K562 (cell line): ENCODE measurements at regions not wholly inside any gene's neighbourhood (a gene's known extent, or its start where the extent isn't known, plus 50 kb on each side); places are given as distances from the start of the nearest gene placed in this dataset.

Source experiments
- ATAC-seq: fragments of 200-7000 bp; cut with Tn5 transposase; 3 replicates; pipeline ENCODE4 v1.9.1; 2020; ENCODE audit warnings: moderate library complexity
- BruUV-seq: library from RNA; stranded (reverse); fragments of 400-500 nt; replicated peaks from 2 replicates; lab custom pipeline; 2021; lab: Mats Ljungman, UMichigan
- CTCF ChIA-PET: fragments of 300-600 bp; formaldehyde crosslinking; extraction: SDS; loops from one replicate; lab custom pipeline; 2021; ENCODE audit warnings: low intra/inter-chr PET ratio; lab: Yijun Ruan, JAX
- POLR2A ChIA-PET: fragments of 300-600, 350-650 bp; sonication (Branson Sonifier 250); formaldehyde crosslinking; extraction: SDS; loops from one replicate; lab custom pipeline; 2021; ENCODE audit warnings: antibody characterized with exemption, inconsistent platforms; lab: Yijun Ruan, JAX
- DNase-seq, 4 experiments: peaks; one replicate each; pipeline versions ENCODE4 v3.0.0 to v3.0.0-alpha.2; 2011 to 2018; ENCODE audit warnings: low spot score in 3 of 4, mixed read lengths in 3 of 4; ENCODE audit errors: extremely low read depth in 1 of 4
- FAIRE-seq: peaks from 2 replicates; lab custom pipeline; 2011; peaks lifted over from hg19 to GRCh38; lab: Jason Lieb, UNC
- H2AFZ ChIP-seq: 2 replicates; pipeline ENCODE4 v1.6.0; 2011; ENCODE audit warnings: low read depth, low read length, control low read depth, inconsistent platforms
- H3K27ac ChIP-seq: fragments of 200-600 bp; 3 replicates; pipeline ENCODE4 v1.8.0; 2011; ENCODE audit warnings: low read depth, mild to moderate bottlenecking, control low read depth, inconsistent platforms, low read length, moderate library complexity, mixed read lengths; ENCODE audit errors: extremely low read depth
- H3K27me3 ChIP-seq, 2 experiments: fragments of 300-600 bp in 1 of 2; 2 replicates in 1 of 2; 3 replicates in 1 of 2; pipeline versions ENCODE4 v1.6.0 to v1.8.0; 2011; ENCODE audit warnings: inconsistent platforms in 2 of 2, low read length in 2 of 2, mild to moderate bottlenecking in 1 of 2, mixed read lengths in 1 of 2, moderate library complexity in 1 of 2; ENCODE audit not compliant: control insufficient read depth in 2 of 2, insufficient read depth in 2 of 2
- H3K36me3 ChIP-seq: fragments of 300-600 bp; 3 replicates; pipeline ENCODE4 v1.8.0; 2011; ENCODE audit warnings: mild to moderate bottlenecking, low read length, inconsistent platforms; ENCODE audit not compliant: control insufficient read depth, insufficient read depth
- H3K4me1 ChIP-seq, 2 experiments: fragments of 200-600 bp in 1 of 2; replicated peaks in 1 of 2; 2 replicates in 1 of 2; 3 replicates in 1 of 2; pipeline versions ENCODE4 v1.5.1 to v1.8.0; 2011; ENCODE audit warnings: inconsistent platforms in 2 of 2, low read length in 2 of 2, mild to moderate bottlenecking in 1 of 2, mixed read lengths in 1 of 2, moderate library complexity in 1 of 2; ENCODE audit not compliant: control insufficient read depth in 2 of 2, insufficient read depth in 2 of 2
- H3K4me2 ChIP-seq: 2 replicates; pipeline ENCODE4 v1.6.1; 2011; ENCODE audit warnings: low read length, control low read depth, inconsistent platforms, mixed read lengths; ENCODE audit not compliant: insufficient read depth
- H3K4me3 ChIP-seq: fragments of 200-600 bp; sonication (generic), shearing (Covaris generic); 2 replicates; pipeline ENCODE4 v1.5.1; 2016; ENCODE audit warnings: control low read depth, inconsistent platforms
- H3K79me2 ChIP-seq: fragments of 200-600 bp; 3 replicates; pipeline ENCODE4 v1.8.0; 2011; ENCODE audit warnings: low read length, inconsistent platforms; ENCODE audit not compliant: control insufficient read depth, insufficient read depth
- H3K9ac ChIP-seq, 2 experiments: 2 replicates each; pipeline versions ENCODE4 v1.6.0 to v1.6.1; 2011; ENCODE audit warnings: low read depth in 2 of 2, low read length in 2 of 2, control low read depth in 1 of 2, inconsistent platforms in 1 of 2, mild to moderate bottlenecking in 1 of 2, mixed read lengths in 1 of 2; ENCODE audit not compliant: insufficient read depth in 1 of 2
- H3K9me1 ChIP-seq: one replicate; pipeline ENCODE4 v1.6.0; 2011; ENCODE audit warnings: inconsistent platforms, mild to moderate bottlenecking, low read length, moderate library complexity; ENCODE audit not compliant: control insufficient read depth, insufficient read depth
- H3K9me3 ChIP-seq: replicated peaks from 2 replicates; pipeline ENCODE4 v1.5.1; 2011; ENCODE audit warnings: low read depth, low read length, inconsistent platforms; ENCODE audit not compliant: control insufficient read depth, insufficient read depth
- H4K20me1 ChIP-seq: replicated peaks from 2 replicates; pipeline ENCODE4 v1.6.1; 2011; ENCODE audit warnings: low read length, inconsistent platforms, mixed read lengths; ENCODE audit not compliant: control insufficient read depth, insufficient read depth
- C11orf30 ChIP-seq: fragments of 450-650 bp; IDR thresholded peaks from 2 replicates; pipeline ENCODE4 v1.6.1; 2016; ENCODE audit warnings: low read depth, mild to moderate bottlenecking
- ETV1 ChIP-seq: fragments of 450-650 bp; conservative IDR thresholded peaks from 2 replicates; pipeline ENCODE4 v1.6.1; 2016; ENCODE audit warnings: missing genetic modification characterization, control low read depth, low read depth, missing compliant biosample characterization
- HDGF ChIP-seq: fragments of 450-650 bp; IDR thresholded peaks from 2 replicates; pipeline ENCODE4 v1.6.1; 2016
- HOXB6 ChIP-seq: fragments of 250-450 bp; sonication (Bioruptor Pico); IDR thresholded peaks from 2 replicates; pipeline ENCODE4 v1.5.1; 2022; ENCODE audit warnings: mild to moderate bottlenecking, borderline replicate concordance
- KDM5B ChIP-seq: fragments of 200-600 bp; sonication (generic); IDR thresholded peaks from 2 replicates; pipeline ENCODE4 v1.6.1; 2012; ENCODE audit warnings: low read depth, mild to moderate bottlenecking, moderate library complexity, low read length, control low read depth, inconsistent platforms; ENCODE audit not compliant: insufficient replicate concordance
- MEF2D ChIP-seq: conservative IDR thresholded peaks from 2 replicates; pipeline ENCODE4 v1.6.1; 2016; ENCODE audit warnings: low read depth, missing genetic modification characterization, missing compliant biosample characterization
- RB1 ChIP-seq: fragments of 450-650 bp; IDR thresholded peaks from 2 replicates; pipeline ENCODE4 v1.6.1; 2017; ENCODE audit warnings: low read depth, mild to moderate bottlenecking
- SMARCA5 ChIP-seq: fragments of 450-650 bp; IDR thresholded peaks from 2 replicates; pipeline ENCODE4 v1.6.1; 2016
- SMARCE1 ChIP-seq: fragments of 450-650 bp; IDR thresholded peaks from 2 replicates; pipeline ENCODE4 v1.7.1; 2016; ENCODE audit warnings: mild to moderate bottlenecking
- SNIP1 ChIP-seq: fragments of 450-650 bp; IDR thresholded peaks from 2 replicates; pipeline ENCODE4 v1.7.1; 2017; ENCODE audit warnings: low read depth, mild to moderate bottlenecking
- TBL1XR1 ChIP-seq, 2 experiments: IDR thresholded peaks; 2 replicates each; pipeline ENCODE4 v1.6.1; 2012; ENCODE audit warnings: improper control_type of control experiment in 2 of 2, low read length in 2 of 2, mild to moderate bottlenecking in 1 of 2
- WGBS: fragments of 100-300 bp; shearing (Covaris generic); methylation state at CpG from one replicate; pipeline ENCODE4 v1.1.6; 2016; ENCODE audit warnings: low coverage, mixed read lengths; ENCODE audit not compliant: insufficient coverage; ENCODE audit errors: missing lambda C conversion rate; 5-methylcytosine and 5-hydroxymethylcytosine counted together
- in situ Hi-C: fragments of 300-500 bp; cut with MboI; formaldehyde crosslinking; loops from 4 replicates; pipeline ENCODE4 v1.15.0; 2018; ENCODE audit warnings: inconsistent platforms, mixed read lengths
- intact Hi-C: fragments of 100-400 bp; cut with micrococcal nuclease; formaldehyde crosslinking; loops from 2 replicates; pipeline ENCODE4 v1.14.2; 2022
- TF ChIP-seq, protein P1 (sequence below): sonication (generic); formaldehyde crosslinking; IDR thresholded peaks from 2 replicates; pipeline ENCODE4 v1.8.0; 2022; ENCODE audit warnings: missing genetic modification reagents, mild to moderate bottlenecking, borderline replicate concordance
- TF ChIP-seq, protein P2 (sequence below): fragments of 450-650 bp; formaldehyde crosslinking; IDR thresholded peaks from 2 replicates; pipeline ENCODE4 v1.4.0; 2020; ENCODE audit warnings: mild to moderate bottlenecking, moderate library complexity
- TF ChIP-seq, protein P3 (sequence below): sonication (generic); formaldehyde crosslinking; IDR thresholded peaks from 2 replicates; pipeline ENCODE4 v1.8.0; 2023; ENCODE audit warnings: mild to moderate bottlenecking, missing genetic modification reagents
- TF ChIP-seq, protein P4 (sequence below), 2 experiments: fragments of 250-450 bp in 1 of 2; fragments of 450-650 bp in 1 of 2; sonication (Bioruptor Pico) in 1 of 2; IDR thresholded peaks; 2 replicates each; pipeline versions ENCODE4 v1.6.1 to v1.8.0; 2016 to 2021; ENCODE audit warnings: mild to moderate bottlenecking in 2 of 2, moderate library complexity in 2 of 2, missing compliant biosample characterization in 1 of 2, missing genetic modification characterization in 1 of 2
- TF ChIP-seq, protein P5 (sequence below): sonication (generic); formaldehyde crosslinking; IDR thresholded peaks from 2 replicates; pipeline ENCODE4 v1.8.0; 2022; ENCODE audit warnings: missing genetic modification reagents, mild to moderate bottlenecking, moderate library complexity, borderline replicate concordance

DNA sequence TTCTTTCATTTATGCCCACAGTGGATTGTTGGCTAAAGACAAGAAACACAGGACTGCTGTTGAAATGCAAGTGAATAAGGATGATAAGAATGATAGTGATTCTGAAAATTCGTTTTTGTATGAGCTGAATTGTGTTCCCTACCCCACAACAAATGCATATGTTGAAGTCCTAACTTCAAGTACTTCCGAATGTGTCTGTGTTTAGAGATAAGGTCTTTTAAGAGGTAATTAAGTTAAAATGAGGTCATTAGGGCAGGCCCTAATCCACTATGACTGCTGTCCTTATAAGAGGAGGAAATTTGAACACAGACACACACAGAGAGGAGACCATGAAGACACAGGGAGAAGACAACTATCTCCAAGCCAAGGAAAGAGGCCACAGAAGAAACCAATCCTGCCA, 126.6 kb upstream of the ACSL4 start:
- H3K4me1 ChIP-seq, result peaks cover 0 to 9% of the 10 kb centered on the region in 2 experiments; a peak in 2 of 5 replicates
- H3K4me3 ChIP-seq, result no peak overlapping the region
- no peak overlapping the region for H3K27ac ChIP-seq
- H3K9me3 ChIP-seq, result no peaks in the 10 kb centered on the region
- intact Hi-C loops (loop anchor here (2.0 to 5.0 kb wide), 2 partner anchors 29 to 87 kb away; no protein-coding TSS in a partner anchor), in situ Hi-C loops (no loop called here)
- H3K9me1 ChIP-seq, result no peaks in the 10 kb centered on the region
- DNase-seq, result peak in 3 of 4 experiments; percentile 20 to 46 (median 23)
- ATAC-seq, result peak; percentile 81
- no TSS peak for BruUV-seq
- H3K9ac ChIP-seq, result no peak overlapping the region
- no peak overlapping the region for H3K4me2 ChIP-seq
- no peaks in the 10 kb centered on the region for H4K20me1 ChIP-seq
- WGBS, result 0% methylated on average over 2 of the region's 2 CpGs
- no peaks in the 10 kb centered on the region for H3K27me3 ChIP-seq
- no peak overlapping the region for H2AFZ ChIP-seq
- FAIRE-seq, result peak; percentile 52
- CTCF ChIA-PET, result interaction anchor here (0.6 kb wide), 1 partner anchor 558 kb away, joined by 3 read pairs; no protein-coding TSS in a partner anchor
- POLR2A ChIA-PET, result interaction anchor here (0.5 kb wide), 1 partner anchor 148 kb away, joined by 3 read pairs; no protein-coding TSS in a partner anchor
- no peaks in the 10 kb centered on the region for H3K36me3 ChIP-seq
- no peaks in the 10 kb centered on the region for H3K79me2 ChIP-seq
- TF ChIP-seq, protein P1, sequence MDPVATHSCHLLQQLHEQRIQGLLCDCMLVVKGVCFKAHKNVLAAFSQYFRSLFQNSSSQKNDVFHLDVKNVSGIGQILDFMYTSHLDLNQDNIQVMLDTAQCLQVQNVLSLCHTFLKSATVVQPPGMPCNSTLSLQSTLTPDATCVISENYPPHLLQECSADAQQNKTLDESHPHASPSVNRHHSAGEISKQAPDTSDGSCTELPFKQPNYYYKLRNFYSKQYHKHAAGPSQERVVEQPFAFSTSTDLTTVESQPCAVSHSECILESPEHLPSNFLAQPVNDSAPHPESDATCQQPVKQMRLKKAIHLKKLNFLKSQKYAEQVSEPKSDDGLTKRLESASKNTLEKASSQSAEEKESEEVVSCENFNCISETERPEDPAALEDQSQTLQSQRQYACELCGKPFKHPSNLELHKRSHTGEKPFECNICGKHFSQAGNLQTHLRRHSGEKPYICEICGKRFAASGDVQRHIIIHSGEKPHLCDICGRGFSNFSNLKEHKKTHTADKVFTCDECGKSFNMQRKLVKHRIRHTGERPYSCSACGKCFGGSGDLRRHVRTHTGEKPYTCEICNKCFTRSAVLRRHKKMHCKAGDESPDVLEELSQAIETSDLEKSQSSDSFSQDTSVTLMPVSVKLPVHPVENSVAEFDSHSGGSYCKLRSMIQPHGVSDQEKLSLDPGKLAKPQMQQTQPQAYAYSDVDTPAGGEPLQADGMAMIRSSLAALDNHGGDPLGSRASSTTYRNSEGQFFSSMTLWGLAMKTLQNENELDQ, result no peak
- TF ChIP-seq RB1 (no peak), ETV1 (tag) (peak; percentile 81), C11orf30 (no peak), SNIP1 (no peak), SMARCA5 (no peak), TBL1XR1 (IDR thresholded peaks at IDR 0.05; ENCODE audit: low read length in 2 of 2) (peak in 1 of 2 experiments; percentile 73; a peak in 2 of 4 replicates), HOXB6 (CRISPR knock-in tag) (no peak), HDGF (no peak), KDM5B (no peak), MEF2D (no peak), SMARCE1 (peak; percentile 62; the same call in 1 of the 2 replicates)
- TF ChIP-seq, protein P2, sequence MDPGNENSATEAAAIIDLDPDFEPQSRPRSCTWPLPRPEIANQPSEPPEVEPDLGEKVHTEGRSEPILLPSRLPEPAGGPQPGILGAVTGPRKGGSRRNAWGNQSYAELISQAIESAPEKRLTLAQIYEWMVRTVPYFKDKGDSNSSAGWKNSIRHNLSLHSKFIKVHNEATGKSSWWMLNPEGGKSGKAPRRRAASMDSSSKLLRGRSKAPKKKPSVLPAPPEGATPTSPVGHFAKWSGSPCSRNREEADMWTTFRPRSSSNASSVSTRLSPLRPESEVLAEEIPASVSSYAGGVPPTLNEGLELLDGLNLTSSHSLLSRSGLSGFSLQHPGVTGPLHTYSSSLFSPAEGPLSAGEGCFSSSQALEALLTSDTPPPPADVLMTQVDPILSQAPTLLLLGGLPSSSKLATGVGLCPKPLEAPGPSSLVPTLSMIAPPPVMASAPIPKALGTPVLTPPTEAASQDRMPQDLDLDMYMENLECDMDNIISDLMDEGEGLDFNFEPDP (CRISPR knock-in tag), result no peak
- TF ChIP-seq, protein P3, sequence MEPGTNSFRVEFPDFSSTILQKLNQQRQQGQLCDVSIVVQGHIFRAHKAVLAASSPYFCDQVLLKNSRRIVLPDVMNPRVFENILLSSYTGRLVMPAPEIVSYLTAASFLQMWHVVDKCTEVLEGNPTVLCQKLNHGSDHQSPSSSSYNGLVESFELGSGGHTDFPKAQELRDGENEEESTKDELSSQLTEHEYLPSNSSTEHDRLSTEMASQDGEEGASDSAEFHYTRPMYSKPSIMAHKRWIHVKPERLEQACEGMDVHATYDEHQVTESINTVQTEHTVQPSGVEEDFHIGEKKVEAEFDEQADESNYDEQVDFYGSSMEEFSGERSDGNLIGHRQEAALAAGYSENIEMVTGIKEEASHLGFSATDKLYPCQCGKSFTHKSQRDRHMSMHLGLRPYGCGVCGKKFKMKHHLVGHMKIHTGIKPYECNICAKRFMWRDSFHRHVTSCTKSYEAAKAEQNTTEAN (CRISPR knock-in tag), result no peak
- TF ChIP-seq, protein P4, sequence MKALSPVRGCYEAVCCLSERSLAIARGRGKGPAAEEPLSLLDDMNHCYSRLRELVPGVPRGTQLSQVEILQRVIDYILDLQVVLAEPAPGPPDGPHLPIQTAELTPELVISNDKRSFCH (CRISPR knock-in tag; IDR thresholded peaks at IDR 0.05), result no peak
- TF ChIP-seq, protein P4 (tag; IDR thresholded peaks at IDR 0.05), result no peak
- TF ChIP-seq, protein P5, sequence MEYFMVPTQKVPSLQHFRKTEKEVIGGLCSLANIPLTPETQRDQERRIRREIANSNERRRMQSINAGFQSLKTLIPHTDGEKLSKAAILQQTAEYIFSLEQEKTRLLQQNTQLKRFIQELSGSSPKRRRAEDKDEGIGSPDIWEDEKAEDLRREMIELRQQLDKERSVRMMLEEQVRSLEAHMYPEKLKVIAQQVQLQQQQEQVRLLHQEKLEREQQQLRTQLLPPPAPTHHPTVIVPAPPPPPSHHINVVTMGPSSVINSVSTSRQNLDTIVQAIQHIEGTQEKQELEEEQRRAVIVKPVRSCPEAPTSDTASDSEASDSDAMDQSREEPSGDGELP, result no peak
